ENCODE measurements at regions not wholly inside any gene's neighbourhood (a gene's known extent, or its start where the extent isn't known, plus 50 kb on each side); places are given as distances from the start of the nearest gene placed in this dataset.

DNA sequence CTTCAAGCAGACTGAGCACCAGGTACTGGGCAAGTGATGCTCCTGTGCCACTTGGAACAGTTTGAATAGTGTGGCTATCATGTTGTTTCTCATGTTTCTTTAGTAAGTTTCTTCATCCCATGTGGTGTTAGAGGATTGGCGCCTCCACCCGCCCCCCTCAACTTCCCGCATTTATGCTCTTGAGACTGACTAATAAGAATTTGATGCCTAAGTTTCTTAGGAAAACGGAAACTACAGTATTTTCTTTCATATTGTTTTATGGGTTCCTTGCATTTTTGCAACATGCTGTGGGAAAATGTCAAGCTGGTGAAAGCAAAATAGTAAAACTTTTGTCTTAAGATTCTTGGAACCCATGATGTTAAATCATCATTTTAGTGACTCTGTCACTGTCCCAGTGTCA lies 101.2 kb upstream of the SLC4A4 start:
- TF ChIP-seq EZH2phosphoT487 (IDR thresholded peaks at IDR 0.05; ENCODE audit: insufficient read depth, low read depth) (no peak), EZH2 (IDR thresholded peaks at IDR 0.05; ENCODE audit: insufficient read depth, poor library complexity, severe bottlenecking) (no peak)

All from GM23248 (cell line).